Type B pancreatic cell (in vitro differentiated cells): ENCODE measurements at regions not wholly inside any gene's neighbourhood (a gene's known extent, or its start where the extent isn't known, plus 50 kb on each side); places are given as distances from the start of the nearest gene placed in this dataset.
"Not testable (repeated sequence)": the region's sequence is repeated elsewhere in the genome, so short reads cannot be mapped to it uniquely, and the experiment has no call there.

Experiments
- DNase-seq: peaks from one replicate; pipeline ENCODE4 v3.0.0; 2021; ENCODE audit warnings: mixed read lengths; ENCODE audit not compliant: unreplicated experiment; ENCODE audit errors: extremely low spot score
- H3K27ac Mint-ChIP-seq: 2 replicates; pipeline ENCODE4 v1.8.0; 2021; ENCODE audit warnings: mild to moderate bottlenecking, mixed read lengths
- H3K27me3 Mint-ChIP-seq: 2 replicates; pipeline ENCODE4 v1.8.0; 2021; ENCODE audit warnings: mixed read lengths
- H3K36me3 Mint-ChIP-seq: 2 replicates; pipeline ENCODE4 v1.8.0; 2021; ENCODE audit warnings: mixed read lengths
- H3K4me1 Mint-ChIP-seq: one replicate; pipeline ENCODE4 v1.8.0; 2021; ENCODE audit warnings: mixed read lengths; ENCODE audit not compliant: unreplicated experiment
- H3K4me3 Mint-ChIP-seq: 2 replicates; pipeline ENCODE4 v1.8.0; 2021; ENCODE audit warnings: mild to moderate bottlenecking, mixed read lengths
- H3K9me3 Mint-ChIP-seq: 2 replicates; pipeline ENCODE4 v1.8.0; 2021; ENCODE audit warnings: mixed read lengths
- TF ChIP-seq, protein P1 (sequence below): fragments of 200-600 bp; sonication (generic); conservative IDR thresholded peaks from 2 replicates; pipeline ENCODE4 v1.5.0; 2021; ENCODE audit warnings: antibody characterized with exemption, mild to moderate bottlenecking

DNA sequence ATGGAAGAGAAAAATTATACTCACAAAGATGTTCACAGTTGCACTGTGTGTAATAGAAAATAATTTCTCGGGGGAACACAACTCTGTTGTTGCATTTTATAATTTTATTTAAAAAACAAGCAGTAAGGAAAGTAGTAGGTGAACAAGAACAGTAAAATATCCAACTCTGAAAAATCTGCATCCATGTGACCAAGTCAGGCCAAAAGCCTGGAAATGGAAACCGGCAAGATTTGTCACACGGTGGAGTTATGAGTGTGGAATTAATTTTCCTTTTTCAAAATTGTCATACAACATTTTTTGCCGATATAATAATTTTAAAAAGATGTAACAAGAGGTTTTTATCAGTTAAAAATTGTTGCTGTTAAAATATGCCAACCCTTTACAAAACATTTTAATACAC is 1421.5 kb downstream of the BRD1 start:
- no peak for DNase-seq
- Mint-ChIP-seq H3K27me3 (peaks cover 7% of the 10 kb centered on the region), H3K9me3 (no peaks in the 10 kb centered on the region), H3K27ac (no peak overlapping the region), H3K4me3 (no peak overlapping the region), H3K36me3 (no peaks in the 10 kb centered on the region), H3K4me1 (no peaks in the 10 kb centered on the region)
- TF ChIP-seq, protein P1, sequence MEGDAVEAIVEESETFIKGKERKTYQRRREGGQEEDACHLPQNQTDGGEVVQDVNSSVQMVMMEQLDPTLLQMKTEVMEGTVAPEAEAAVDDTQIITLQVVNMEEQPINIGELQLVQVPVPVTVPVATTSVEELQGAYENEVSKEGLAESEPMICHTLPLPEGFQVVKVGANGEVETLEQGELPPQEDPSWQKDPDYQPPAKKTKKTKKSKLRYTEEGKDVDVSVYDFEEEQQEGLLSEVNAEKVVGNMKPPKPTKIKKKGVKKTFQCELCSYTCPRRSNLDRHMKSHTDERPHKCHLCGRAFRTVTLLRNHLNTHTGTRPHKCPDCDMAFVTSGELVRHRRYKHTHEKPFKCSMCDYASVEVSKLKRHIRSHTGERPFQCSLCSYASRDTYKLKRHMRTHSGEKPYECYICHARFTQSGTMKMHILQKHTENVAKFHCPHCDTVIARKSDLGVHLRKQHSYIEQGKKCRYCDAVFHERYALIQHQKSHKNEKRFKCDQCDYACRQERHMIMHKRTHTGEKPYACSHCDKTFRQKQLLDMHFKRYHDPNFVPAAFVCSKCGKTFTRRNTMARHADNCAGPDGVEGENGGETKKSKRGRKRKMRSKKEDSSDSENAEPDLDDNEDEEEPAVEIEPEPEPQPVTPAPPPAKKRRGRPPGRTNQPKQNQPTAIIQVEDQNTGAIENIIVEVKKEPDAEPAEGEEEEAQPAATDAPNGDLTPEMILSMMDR = no peak

DNA sequence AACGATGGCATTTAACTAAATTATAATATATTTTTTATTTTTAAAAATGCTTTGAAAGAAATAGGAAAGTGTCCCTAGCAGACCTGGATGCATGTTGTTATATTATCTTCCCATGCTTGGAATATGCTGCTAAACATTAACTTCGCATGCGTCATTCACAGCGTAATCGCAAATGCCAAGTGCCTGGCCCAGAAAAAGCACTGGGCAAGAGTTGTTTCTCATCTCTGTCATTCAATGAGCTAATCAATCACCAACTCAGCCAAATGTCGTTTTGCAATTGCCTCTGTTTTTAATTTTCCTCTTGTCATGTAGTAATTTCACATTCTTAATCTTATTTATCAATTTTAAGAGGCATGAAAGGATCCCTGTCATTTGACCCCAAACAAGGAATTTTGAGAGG is 1421.9 kb downstream of the BRD1 start:
- DNase-seq = no peak
- Mint-ChIP-seq H3K9me3 (no peaks in the 10 kb centered on the region), H3K4me3 (no peak overlapping the region), H3K27me3 (peaks cover 5% of the 10 kb centered on the region), H3K36me3 (no peaks in the 10 kb centered on the region), H3K27ac (no peak overlapping the region), H3K4me1 (no peaks in the 10 kb centered on the region)
- TF ChIP-seq, protein P1 = no peak

DNA sequence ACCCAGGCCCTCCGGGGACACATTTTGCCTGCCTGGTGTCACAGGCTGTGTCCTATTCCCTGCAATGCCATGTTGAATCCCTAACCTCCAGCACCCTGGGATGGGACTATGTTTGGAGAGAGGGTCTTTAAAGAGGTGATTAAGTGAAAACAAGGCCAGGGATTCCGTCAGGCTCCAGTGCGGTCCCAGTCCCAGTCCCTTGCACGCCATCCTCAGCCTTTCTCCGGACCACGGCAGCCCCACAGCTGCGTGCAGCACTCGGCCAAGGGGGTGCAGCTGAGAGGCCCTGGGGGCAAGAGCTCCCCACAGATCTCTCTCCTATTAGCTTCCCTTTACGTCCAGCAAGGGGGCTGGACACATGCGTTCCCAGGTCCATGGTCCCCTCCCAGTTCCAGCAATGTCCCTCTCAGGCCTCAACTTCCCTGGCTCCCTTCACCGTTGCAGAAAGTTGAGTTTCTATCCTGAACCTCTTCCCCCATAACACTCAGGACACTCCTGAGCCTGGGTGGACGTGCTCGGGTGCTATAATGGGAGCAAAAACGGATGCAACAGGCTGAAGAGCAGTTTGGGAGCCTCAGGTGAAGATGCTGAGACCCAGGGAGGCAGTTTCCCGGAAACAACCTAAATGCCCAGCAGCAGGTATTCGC is 1422.7 kb downstream of the BRD1 start:
- peak; percentile 39 for DNase-seq
- TF ChIP-seq, protein P1 = no peak
- Mint-ChIP-seq H3K36me3 (no peaks in the 10 kb centered on the region), H3K27ac (no peak overlapping the region), H3K4me1 (no peaks in the 10 kb centered on the region), H3K27me3 (peaks cover 5% of the 10 kb centered on the region), H3K9me3 (no peaks in the 10 kb centered on the region), H3K4me3 (no peak overlapping the region)

DNA sequence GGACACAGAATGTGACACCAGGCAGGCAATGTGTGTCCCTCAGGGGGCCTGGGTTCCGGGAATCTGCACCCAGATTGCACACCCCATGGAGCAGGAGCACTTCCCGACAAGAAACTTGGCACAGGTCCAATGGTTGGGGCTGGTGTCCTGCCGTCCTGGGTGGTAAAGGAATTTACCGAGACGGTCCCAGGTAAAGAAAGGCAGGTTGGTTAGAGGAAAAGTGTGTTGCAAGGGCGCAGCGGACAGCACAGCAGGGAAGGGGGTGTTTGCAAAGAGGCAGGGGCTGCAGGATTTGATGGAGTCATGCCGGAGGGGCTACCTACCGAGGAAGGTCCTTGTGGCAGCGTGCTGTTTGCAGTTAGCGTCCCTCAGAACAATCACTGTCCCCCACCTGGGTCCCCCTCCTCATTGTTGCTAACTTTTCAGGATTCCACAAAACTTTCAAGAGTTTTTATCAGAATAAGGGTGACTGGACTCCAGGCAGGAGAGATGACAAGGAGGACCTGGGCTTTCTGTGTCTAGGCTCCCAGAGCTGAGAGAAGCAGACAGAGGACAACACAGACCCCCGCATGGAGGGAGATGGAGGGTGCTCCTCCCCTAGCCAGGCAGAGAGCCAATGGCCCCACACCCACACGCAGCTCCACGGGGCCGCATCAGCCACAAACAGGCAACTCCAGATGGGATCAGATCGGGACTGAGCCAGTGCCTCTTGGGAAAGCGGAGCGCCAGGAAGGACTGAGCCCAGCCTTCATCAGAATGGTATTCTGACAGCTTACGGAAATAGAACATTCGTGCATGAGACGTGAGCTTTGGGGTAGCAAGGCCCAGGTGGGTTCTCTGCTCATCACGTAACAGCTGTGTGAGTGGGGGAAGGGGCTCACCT is 1423.9 kb downstream of the BRD1 start:
- Mint-ChIP-seq H3K4me1 (no peaks in the 10 kb centered on the region), H3K4me3 (no peak overlapping the region), H3K27ac (no peak overlapping the region), H3K9me3 (no peaks in the 10 kb centered on the region), H3K36me3 (no peaks in the 10 kb centered on the region), H3K27me3 (peaks cover 8% of the 10 kb centered on the region)
- TF ChIP-seq, protein P1 = no peak
- peak; percentile 54 for DNase-seq

DNA sequence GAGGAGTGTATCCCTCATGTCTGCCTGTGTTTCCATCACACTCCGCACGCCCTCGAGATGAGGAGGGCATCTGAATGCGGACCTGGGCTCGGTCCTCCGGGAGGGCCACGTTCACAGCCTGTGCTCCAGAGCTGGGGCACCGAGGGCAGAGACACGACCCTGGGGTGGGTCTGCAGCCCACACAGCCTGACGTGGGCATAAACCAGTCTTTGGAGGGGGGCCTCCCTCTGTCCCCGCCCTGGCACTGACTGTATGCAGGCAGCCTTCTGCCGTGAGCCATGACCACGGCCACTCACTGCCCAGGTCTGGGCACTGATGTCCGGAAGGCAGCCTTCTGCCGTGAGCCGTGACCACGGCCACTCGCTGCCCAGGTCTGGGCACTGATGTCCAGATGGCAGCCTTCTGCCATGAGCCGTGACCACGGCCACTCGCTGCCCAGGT is 1425.1 kb downstream of the BRD1 start:
- TF ChIP-seq, protein P1 = no peak
- peak; percentile 61 for DNase-seq
- Mint-ChIP-seq H3K36me3 (no peaks in the 10 kb centered on the region), H3K4me1 (no peaks in the 10 kb centered on the region), H3K4me3 (no peak overlapping the region), H3K9me3 (no peaks in the 10 kb centered on the region), H3K27me3 (peaks cover 9% of the 10 kb centered on the region), H3K27ac (no peak overlapping the region)

DNA sequence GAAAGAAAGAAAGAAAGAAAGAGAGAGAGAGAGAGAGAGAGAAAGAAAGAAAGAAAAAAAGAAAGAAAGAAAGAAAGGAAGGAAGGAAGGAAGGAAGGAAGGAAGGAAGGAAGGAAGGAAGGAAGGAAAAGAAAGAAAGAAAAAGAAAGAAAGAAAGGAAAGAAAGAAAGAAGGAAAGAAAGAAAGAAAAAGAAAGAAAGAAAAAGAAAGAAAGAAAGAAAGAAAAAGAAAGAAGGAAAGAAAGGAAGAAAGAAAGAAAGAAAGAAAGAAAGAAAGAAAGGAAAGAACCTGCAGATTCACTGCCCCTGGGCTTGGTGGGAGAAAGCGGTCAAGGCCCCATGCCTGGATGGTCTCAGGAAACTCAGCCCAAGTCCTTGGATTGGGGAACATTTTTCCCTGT is 1426.2 kb downstream of the BRD1 start:
- not testable (repeated sequence) for H3K27ac Mint-ChIP-seq, H3K4me3 Mint-ChIP-seq, H3K27me3 Mint-ChIP-seq, H3K4me1 Mint-ChIP-seq, H3K36me3 Mint-ChIP-seq, H3K9me3 Mint-ChIP-seq
- DNase-seq = peak; percentile 24
